Gastroesophageal sphincter (tissue), 4 donors: ENCODE measurements at regions not wholly inside any gene's neighbourhood (a gene's known extent, or its start where the extent isn't known, plus 50 kb on each side); places are given as distances from the start of the nearest gene placed in this dataset.

Source experiments
- ATAC-seq: fragments of 150-250 bp; one replicate; pipeline ENCODE4 v1.9.1; 2016; ENCODE audit warnings: mild to moderate bottlenecking, moderate library complexity
- H3K27ac ChIP-seq, 4 donors: fragments of 200-600 bp; sonication (generic) in 3 of 4; 1 replicate in 3 of 4; 2 replicates in 1 of 4; pipeline ENCODE4 v1.5.1; 2016 to 2019
- H3K27me3 ChIP-seq: fragments of 200-600 bp; sonication (generic); one replicate; pipeline ENCODE4 v1.5.1; 2019
- H3K36me3 ChIP-seq, 2 donors: fragments of 200-600 bp; sonication (generic); one replicate each; pipeline ENCODE4 v1.5.1; 2019; ENCODE audit warnings: control low read depth in 1 of 2
- H3K4me1 ChIP-seq, 3 donors: fragments of 200-600 bp; sonication (generic); 1 replicate in 2 of 3; 2 replicates in 1 of 3; pipeline ENCODE4 v1.5.1; 2016 to 2019; ENCODE audit warnings: control low read depth in 2 of 3
- H3K4me3 ChIP-seq, 2 donors: fragments of 200-600 bp; sonication (generic); one replicate each; pipeline ENCODE4 v1.5.1; 2019; ENCODE audit warnings: mild to moderate bottlenecking in 1 of 2, moderate library complexity in 1 of 2
- H3K9me3 ChIP-seq, 3 donors: fragments of 200-600 bp; sonication (generic); one replicate each; pipeline ENCODE4 v1.5.1; 2017 to 2019; ENCODE audit warnings: control low read depth in 2 of 3
- EP300 ChIP-seq: sonication (generic); formaldehyde crosslinking; IDR thresholded peaks from one replicate; pipeline ENCODE4 v1.6.1; 2017; ENCODE audit warnings: antibody characterized with exemption, mild to moderate bottlenecking
- POLR2A ChIP-seq, 2 donors: fragments of 450-650 bp; IDR thresholded peaks; one replicate each; pipeline ENCODE4 v1.6.1; 2017; ENCODE audit warnings: antibody characterized with exemption in 2 of 2, mild to moderate bottlenecking in 2 of 2, moderate library complexity in 1 of 2
- POLR2AphosphoS5 ChIP-seq: sonication (generic); formaldehyde crosslinking; IDR thresholded peaks from one replicate; pipeline ENCODE4 v1.6.1; 2017; ENCODE audit warnings: antibody characterized with exemption
- WGBS, 2 donors: methylation state at CpG; one replicate each; pipeline ENCODE4 v1.1.5; 2018; ENCODE audit warnings: low coverage in 1 of 2; 5-methylcytosine and 5-hydroxymethylcytosine counted together
- TF ChIP-seq, protein P1 (sequence below), 4 experiments: fragments of 200-600 bp in 2 of 4; fragments of 450-650 bp in 2 of 4; sonication (generic) in 1 of 4; IDR thresholded peaks; one replicate each; pipeline ENCODE4 v1.5.1; 2017 to 2019; ENCODE audit warnings: antibody characterized with exemption in 4 of 4, mild to moderate bottlenecking in 2 of 4, moderate library complexity in 2 of 4

DNA sequence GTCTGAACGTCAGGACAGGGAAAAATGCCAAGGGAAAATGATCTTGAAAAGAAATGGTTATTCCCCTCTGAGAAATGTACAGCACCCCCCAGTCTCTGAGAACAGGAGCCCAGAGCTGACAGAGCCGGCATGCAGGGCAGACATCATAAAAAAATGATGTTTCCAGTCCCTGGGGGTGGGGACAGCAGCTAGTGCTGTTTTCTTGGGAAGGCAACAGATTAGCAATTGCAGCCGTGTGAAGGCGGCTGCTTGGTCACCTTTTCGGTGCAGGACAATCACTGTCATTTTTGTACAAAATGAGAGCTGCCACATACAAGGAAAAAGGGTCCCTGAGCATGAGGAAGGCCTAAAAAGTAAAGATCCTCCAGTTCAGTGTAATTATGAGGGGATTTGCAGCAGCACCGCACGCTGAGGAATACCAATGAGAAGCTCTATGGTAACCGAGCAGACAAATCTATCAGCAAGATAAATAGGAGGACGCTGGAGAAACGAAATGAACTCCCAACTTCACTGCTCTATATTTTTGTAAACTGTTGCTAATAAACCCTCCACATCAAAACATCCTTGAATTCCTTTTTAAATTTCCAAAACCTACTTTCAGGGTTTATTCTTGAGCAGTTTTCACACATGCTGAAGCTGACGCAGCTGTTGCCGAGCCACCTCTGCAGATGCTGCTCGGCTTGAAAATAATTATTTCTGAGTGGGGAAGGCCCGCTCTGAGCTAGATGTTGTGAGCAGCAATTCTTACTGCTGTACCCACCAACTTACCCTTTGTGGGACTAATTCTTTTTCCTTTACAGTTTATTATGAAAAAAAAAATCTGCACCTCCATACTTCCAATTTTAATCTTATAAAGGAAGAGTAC lies 98.2 kb upstream of the NEBL start:
- Histone ChIP-seq H3K9me3 (no peaks in the 10 kb centered on the region), H3K4me1 (no peaks in the 10 kb centered on the region), H3K27me3 (no peaks in the 10 kb centered on the region), H3K4me3 (no peak overlapping the region), H3K36me3 (no peaks in the 10 kb centered on the region), H3K27ac (no peak overlapping the region)
- TF ChIP-seq POLR2A (IDR thresholded peaks at IDR 0.05) (no peak), EP300 (no peak), POLR2AphosphoS5 (no peak)
- TF ChIP-seq, protein P1, sequence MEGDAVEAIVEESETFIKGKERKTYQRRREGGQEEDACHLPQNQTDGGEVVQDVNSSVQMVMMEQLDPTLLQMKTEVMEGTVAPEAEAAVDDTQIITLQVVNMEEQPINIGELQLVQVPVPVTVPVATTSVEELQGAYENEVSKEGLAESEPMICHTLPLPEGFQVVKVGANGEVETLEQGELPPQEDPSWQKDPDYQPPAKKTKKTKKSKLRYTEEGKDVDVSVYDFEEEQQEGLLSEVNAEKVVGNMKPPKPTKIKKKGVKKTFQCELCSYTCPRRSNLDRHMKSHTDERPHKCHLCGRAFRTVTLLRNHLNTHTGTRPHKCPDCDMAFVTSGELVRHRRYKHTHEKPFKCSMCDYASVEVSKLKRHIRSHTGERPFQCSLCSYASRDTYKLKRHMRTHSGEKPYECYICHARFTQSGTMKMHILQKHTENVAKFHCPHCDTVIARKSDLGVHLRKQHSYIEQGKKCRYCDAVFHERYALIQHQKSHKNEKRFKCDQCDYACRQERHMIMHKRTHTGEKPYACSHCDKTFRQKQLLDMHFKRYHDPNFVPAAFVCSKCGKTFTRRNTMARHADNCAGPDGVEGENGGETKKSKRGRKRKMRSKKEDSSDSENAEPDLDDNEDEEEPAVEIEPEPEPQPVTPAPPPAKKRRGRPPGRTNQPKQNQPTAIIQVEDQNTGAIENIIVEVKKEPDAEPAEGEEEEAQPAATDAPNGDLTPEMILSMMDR (IDR thresholded peaks at IDR 0.05) = no peak
- ATAC-seq = no peak
- WGBS, 2 donors = 18 to 28% methylated on average over 9 to 10 of the region's 14 CpGs

DNA sequence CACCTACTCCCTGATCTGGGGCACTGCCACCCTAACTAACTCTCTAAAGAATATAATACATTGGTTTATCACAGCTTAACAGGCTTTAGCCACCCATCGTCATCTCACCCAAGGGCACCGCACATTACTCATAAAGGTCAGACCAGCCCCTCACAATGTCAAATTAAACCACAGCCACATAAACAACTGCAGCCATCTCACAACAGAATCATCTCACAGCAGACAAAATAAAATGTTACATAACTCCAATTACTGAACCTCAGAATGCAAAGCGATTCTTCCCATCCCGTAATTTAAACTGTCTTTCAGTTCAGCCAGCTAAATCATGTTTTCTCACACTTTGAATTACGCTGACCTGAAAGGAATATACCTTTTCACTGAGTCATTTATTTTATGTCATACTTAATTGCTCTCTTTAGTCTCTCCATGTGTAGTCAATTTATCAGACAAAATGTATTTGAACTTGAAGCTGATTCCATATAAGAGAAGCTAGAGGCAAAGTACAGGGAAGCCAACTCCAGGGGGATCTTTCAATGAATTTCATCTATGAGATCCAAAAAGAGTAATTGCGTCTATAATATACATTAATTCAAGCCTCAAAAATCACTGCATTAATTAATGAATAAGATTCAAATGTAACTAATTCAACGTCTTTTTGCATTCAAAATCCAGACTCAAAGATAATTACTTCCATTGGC lies 96.9 kb upstream of the NEBL start:
- Histone ChIP-seq H3K4me1 (no peaks in the 10 kb centered on the region), H3K27me3 (no peaks in the 10 kb centered on the region), H3K9me3 (no peaks in the 10 kb centered on the region), H3K4me3 (no peak overlapping the region), H3K36me3 (no peaks in the 10 kb centered on the region), H3K27ac (no peak overlapping the region)
- TF ChIP-seq, protein P1 (IDR thresholded peaks at IDR 0.05) = no peak
- TF ChIP-seq EP300 (no peak), POLR2AphosphoS5 (no peak)
- ATAC-seq = no peak
- 93 to 96% methylated on average over 7 of the region's 7 CpGs for WGBS, 2 donors

DNA sequence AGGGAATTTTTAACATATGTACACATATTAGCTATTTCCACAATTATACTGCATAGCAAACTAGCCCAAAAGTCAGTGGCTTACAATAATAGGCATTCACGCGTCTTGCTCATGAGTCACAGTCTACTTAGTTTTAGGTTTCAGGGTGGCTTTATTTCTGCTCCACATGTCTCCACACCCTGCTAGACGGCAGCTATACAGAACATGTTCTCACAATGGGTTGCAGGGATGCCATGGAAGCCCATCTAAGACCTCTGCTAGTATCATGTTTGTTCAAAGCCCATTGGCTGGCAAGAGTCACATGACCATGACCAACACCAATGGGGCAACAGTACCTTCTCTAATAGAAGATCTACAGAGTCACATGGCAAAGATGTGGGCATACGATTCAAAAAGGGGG lies 96.3 kb upstream of the NEBL start:
- H3K9me3 ChIP-seq = no peaks in the 10 kb centered on the region
- H3K27me3 ChIP-seq = no peaks in the 10 kb centered on the region
- 89 to 94% methylated on average over 3 to 4 of the region's 4 CpGs for WGBS, 2 donors
- TF ChIP-seq, protein P1 (IDR thresholded peaks at IDR 0.05) = no peak
- TF ChIP-seq POLR2AphosphoS5 = no peak
- no peak for TF ChIP-seq POLR2A (IDR thresholded peaks at IDR 0.05)
- no peak for TF ChIP-seq EP300
- H3K27ac ChIP-seq = no peak overlapping the region
- H3K4me3 ChIP-seq = no peak overlapping the region
- H3K36me3 ChIP-seq = no peaks in the 10 kb centered on the region
- H3K4me1 ChIP-seq = no peaks in the 10 kb centered on the region
- ATAC-seq = no peak

DNA sequence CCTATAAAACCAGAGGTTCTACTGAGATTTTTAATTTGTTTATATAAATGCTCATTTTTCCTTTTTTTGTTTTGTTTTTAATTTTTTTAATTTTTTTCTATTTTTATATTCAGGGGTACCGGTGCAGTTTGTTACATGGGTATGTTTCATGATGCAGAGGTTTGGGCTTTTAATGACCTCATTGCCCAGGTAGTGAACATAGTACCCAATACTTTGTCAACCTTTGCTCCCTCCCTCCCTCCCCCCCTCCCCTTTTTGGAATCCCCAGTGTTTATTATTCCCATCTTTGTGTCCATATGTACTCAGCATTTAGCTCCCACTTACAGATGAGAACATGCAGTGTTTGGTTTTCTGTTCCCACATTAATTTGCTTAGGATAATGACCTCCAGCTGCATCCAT lies 94.4 kb upstream of the NEBL start:
- no peak overlapping the region for H3K27ac ChIP-seq

More for the DNA sequence above, 94.4 kb upstream of the NEBL start:
- 73 to 100% methylated on average over 1 of the region's 1 CpG for WGBS, 2 donors
- TF ChIP-seq POLR2AphosphoS5 (no peak), EP300 (no peak), POLR2A (IDR thresholded peaks at IDR 0.05) (no peak)
- TF ChIP-seq, protein P1 (IDR thresholded peaks at IDR 0.05) = no peak
- Histone ChIP-seq H3K9me3 (no peaks in the 10 kb centered on the region), H3K27me3 (no peaks in the 10 kb centered on the region), H3K4me3 (no peak overlapping the region), H3K4me1 (no peaks in the 10 kb centered on the region), H3K36me3 (no peaks in the 10 kb centered on the region)
- no peak for ATAC-seq
